NT2/D1 (cell line): ENCODE measurements at regions not wholly inside any gene's neighbourhood (a gene's known extent, or its start where the extent isn't known, plus 50 kb on each side); places are given as distances from the start of the nearest gene placed in this dataset.

Experiments used
- SUZ12 ChIP-seq: IDR thresholded peaks from 2 replicates; pipeline ENCODE4 v1.6.1; 2011; ENCODE audit not compliant: insufficient read length, insufficient read depth; ENCODE audit errors: extremely low read depth
- YY1 ChIP-seq: IDR thresholded peaks from 2 replicates; pipeline ENCODE4 v1.6.1; 2011; ENCODE audit not compliant: insufficient read length, insufficient read depth
- ZNF274 ChIP-seq: IDR thresholded peaks from 2 replicates; pipeline ENCODE4 v1.6.1; 2011; ENCODE audit warnings: mild to moderate bottlenecking, low read depth, low read length

DNA sequence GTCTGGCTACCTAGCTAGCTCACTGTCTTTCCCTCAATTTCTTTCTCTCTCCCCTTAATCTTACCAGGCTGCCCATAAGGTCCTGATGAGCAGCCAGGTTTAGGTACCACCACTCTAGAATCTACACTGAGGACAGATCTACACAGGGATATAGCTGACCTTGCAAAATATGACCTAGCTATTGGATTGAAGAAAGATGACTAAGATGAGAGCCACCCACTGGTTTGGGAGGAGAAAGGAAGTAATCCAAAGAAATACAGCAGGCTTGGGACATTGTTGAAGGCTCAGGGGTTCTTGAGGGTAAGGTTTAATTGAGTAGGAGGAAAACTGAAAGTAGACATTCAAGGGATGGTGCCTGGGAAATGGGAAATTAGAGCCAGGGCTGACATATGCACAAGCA is 142.0 kb upstream of the TMC3 start:
- TF ChIP-seq SUZ12 (no peak), ZNF274 (no peak), YY1 (no peak)
